Esophagus squamous epithelium (tissue), 5 donors: ENCODE measurements at regions not wholly inside any gene's neighbourhood (a gene's known extent, or its start where the extent isn't known, plus 50 kb on each side); places are given as distances from the start of the nearest gene placed in this dataset.

Experiments
- DNase-seq: peaks from one replicate; lab custom pipeline; 2025; lab: John Stamatoyannopoulos, UW
- H3K27ac ChIP-seq, 4 donors: fragments of 200-600 bp; sonication (generic); one replicate each; pipeline ENCODE4 v1.5.1; 2016 to 2019; ENCODE audit warnings: mild to moderate bottlenecking in 1 of 4
- H3K27me3 ChIP-seq, 4 donors: fragments of 200-600 bp; sonication (generic); 1 replicate in 3 of 4; 2 replicates in 1 of 4; pipeline versions ENCODE4 v1.5.1 to v1.6.0; 2017 to 2021; ENCODE audit warnings: antibody characterized with exemption in 1 of 4
- H3K36me3 ChIP-seq, 3 donors: fragments of 200-600 bp; sonication (generic); one replicate each; pipeline ENCODE4 v1.5.1; 2016 to 2019
- H3K4me1 ChIP-seq, 3 donors: fragments of 200-600 bp; sonication (generic); one replicate each; pipeline ENCODE4 v1.5.1; 2017 to 2019
- H3K4me3 ChIP-seq, 4 donors: fragments of 200-600 bp; sonication (generic); 1 replicate in 3 of 4; 2 replicates in 1 of 4; pipeline ENCODE4 v1.5.1; 2016 to 2019; ENCODE audit warnings: mild to moderate bottlenecking in 2 of 4, moderate library complexity in 1 of 4
- H3K9me3 ChIP-seq, 3 donors: fragments of 200-600 bp; sonication (generic); one replicate each; pipeline ENCODE4 v1.5.1; 2016 to 2019
- CTCF ChIP-seq, 6 experiments: fragments of 450-650 bp in 4 of 6; fragments of 200-600 bp in 2 of 6; sonication (generic) in 2 of 6; IDR thresholded peaks; one replicate each; pipeline ENCODE4 v1.5.1; 2016 to 2019; ENCODE audit warnings: antibody characterized with exemption in 6 of 6, mild to moderate bottlenecking in 4 of 6, moderate library complexity in 4 of 6
- POLR2A ChIP-seq, 4 donors: fragments of 450-650 bp; IDR thresholded peaks; one replicate each; pipeline ENCODE4 v1.6.1; 2017; ENCODE audit warnings: antibody characterized with exemption in 4 of 4, mild to moderate bottlenecking in 4 of 4, moderate library complexity in 3 of 4
- WGBS, 2 donors: methylation state at CpG; one replicate each; pipeline ENCODE4 v1.1.5; 2018; 5-methylcytosine and 5-hydroxymethylcytosine counted together
- intact Hi-C: fragments of 100-400 bp; cut with DNase I; formaldehyde crosslinking; loops from one replicate; pipeline ENCODE4 v1.15.0; 2022
- donor health status: DM: yes; HTN: yes; CAD: no.

GRCh38 chr18:24628326-24628725, 167.9 kb downstream of the HRH4 start:
- 51 to 63% methylated on average over 1 of the region's 1 CpG for WGBS, 2 donors
- Histone ChIP-seq H3K27me3 (no peaks in the 10 kb centered on the region), H3K9me3 (no peaks in the 10 kb centered on the region), H3K27ac (no peak overlapping the region), H3K4me1 (peaks cover 0 to 8% (median 0%) of the 10 kb centered on the region in 3 donors), H3K36me3 (no peaks in the 10 kb centered on the region), H3K4me3 (no peak overlapping the region)
- intact Hi-C loops = no loop called here
- DNase-seq = no peak
- TF ChIP-seq CTCF (IDR thresholded peaks at IDR 0.05) (no peak), POLR2A (IDR thresholded peaks at IDR 0.05) (no peak)

GRCh38 chr18:24629921-24630320, 169.5 kb downstream of the HRH4 start:
- no peak for DNase-seq
- no peaks in the 10 kb centered on the region for H3K9me3 ChIP-seq
- 72 to 78% methylated on average over 3 of the region's 3 CpGs for WGBS, 2 donors
- no peak overlapping the region for H3K4me3 ChIP-seq
- TF ChIP-seq CTCF (IDR thresholded peaks at IDR 0.05) (no peak), POLR2A (IDR thresholded peaks at IDR 0.05) (no peak)
- H3K4me1 ChIP-seq = peaks cover 0 to 8% (median 0%) of the 10 kb centered on the region in 3 donors
- intact Hi-C loops = no loop called here
- H3K36me3 ChIP-seq = no peaks in the 10 kb centered on the region
- no peaks in the 10 kb centered on the region for H3K27me3 ChIP-seq
- H3K27ac ChIP-seq = no peak overlapping the region

- TF ChIP-seq CTCF (IDR thresholded peaks at IDR 0.05) = no peak
- TF ChIP-seq POLR2A (IDR thresholded peaks at IDR 0.05) = no peak
- intact Hi-C loops = no loop called here
- Histone ChIP-seq H3K27ac (no peak overlapping the region), H3K9me3 (no peaks in the 10 kb centered on the region), H3K4me3 (no peak overlapping the region), H3K4me1 (peaks cover 0 to 8% (median 0%) of the 10 kb centered on the region in 3 donors), H3K36me3 (no peaks in the 10 kb centered on the region), H3K27me3 (no peaks in the 10 kb centered on the region)
- no peak for DNase-seq
- WGBS, 2 donors = 84 to 89% methylated on average over 10 of the region's 10 CpGs
Observed at GRCh38 chr18:24630346-24630880, 170.0 kb downstream of the HRH4 start.

- 19 to 37% methylated on average over 17 to 18 of the region's 21 CpGs for WGBS, 2 donors
- Histone ChIP-seq H3K27me3 (no peaks in the 10 kb centered on the region), H3K9me3 (no peaks in the 10 kb centered on the region), H3K4me1 (peaks cover 0 to 8% (median 0%) of the 10 kb centered on the region in 3 donors), H3K36me3 (no peaks in the 10 kb centered on the region), H3K4me3 (no peak overlapping the region), H3K27ac (no peak overlapping the region)
- DNase-seq = no peak
- TF ChIP-seq POLR2A (IDR thresholded peaks at IDR 0.05) = no peak
- TF ChIP-seq CTCF (IDR thresholded peaks at IDR 0.05) = no peak
- intact Hi-C loops = no loop called here
Observed at GRCh38 chr18:24631243-24632025, 171.0 kb downstream of the HRH4 start.
